ENCODE measurements at regions not wholly inside any gene's neighbourhood (a gene's known extent, or its start where the extent isn't known, plus 50 kb on each side); places are given as distances from the start of the nearest gene placed in this dataset.
"Not testable (repeated sequence)": the region's sequence is repeated elsewhere in the genome, so short reads cannot be mapped to it uniquely, and the experiment has no call there.

DNA sequence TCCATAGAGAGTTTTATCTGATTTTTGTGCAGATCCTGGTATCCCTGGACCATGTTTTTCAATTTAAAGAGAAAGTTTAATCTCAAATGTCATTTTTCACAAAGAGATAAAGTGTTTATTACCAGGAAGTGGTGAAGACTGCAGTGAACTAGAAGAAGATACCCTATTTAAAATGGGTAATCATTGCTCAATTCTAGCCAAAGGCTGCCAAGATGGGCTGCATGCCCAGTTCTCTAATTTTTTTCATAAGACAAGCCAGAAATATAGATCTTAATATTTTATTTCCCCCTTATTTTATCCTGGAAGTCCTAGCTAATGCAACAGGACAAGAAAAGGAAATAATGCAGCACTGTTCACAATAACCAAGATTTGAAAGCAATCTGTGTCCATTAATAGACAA lies 343.5 kb downstream of the PCNX1 start:
- ATAC-seq (ENCODE audit: insufficient read depth, low read depth) (no peak), DNase-seq (no peak)
- Histone ChIP-seq H3K79me2 (ENCODE audit: insufficient read depth, low read length) (no peaks in the 10 kb centered on the region), H2AFZ (ENCODE audit: low read depth, low read length) (no peak overlapping the region), H3K9me3 (ENCODE audit: insufficient read depth, low read length, severe bottlenecking) (peaks cover 11% of the 10 kb centered on the region), H3K4me3 (ENCODE audit: low read depth in 1 of 2, low read length in 2 of 2) (no peak overlapping the region), H3K27me3 (ENCODE audit: insufficient read depth, low read length, poor library complexity) (no peaks in the 10 kb centered on the region), H3K4me2 (ENCODE audit: insufficient read depth, low read length) (no peak overlapping the region), H4K20me1 (ENCODE audit: insufficient read depth, low read length) (no peaks in the 10 kb centered on the region), H3K4me1 (ENCODE audit: insufficient read depth, low read length) (peaks cover 16% of the 10 kb centered on the region), H3K27ac (ENCODE audit: low read length) (no peak overlapping the region), H3K36me3 (ENCODE audit: insufficient read depth, low read length) (no peaks in the 10 kb centered on the region), H3K9ac (ENCODE audit: low read depth, low read length) (no peak overlapping the region)
- TF ChIP-seq, protein P1, sequence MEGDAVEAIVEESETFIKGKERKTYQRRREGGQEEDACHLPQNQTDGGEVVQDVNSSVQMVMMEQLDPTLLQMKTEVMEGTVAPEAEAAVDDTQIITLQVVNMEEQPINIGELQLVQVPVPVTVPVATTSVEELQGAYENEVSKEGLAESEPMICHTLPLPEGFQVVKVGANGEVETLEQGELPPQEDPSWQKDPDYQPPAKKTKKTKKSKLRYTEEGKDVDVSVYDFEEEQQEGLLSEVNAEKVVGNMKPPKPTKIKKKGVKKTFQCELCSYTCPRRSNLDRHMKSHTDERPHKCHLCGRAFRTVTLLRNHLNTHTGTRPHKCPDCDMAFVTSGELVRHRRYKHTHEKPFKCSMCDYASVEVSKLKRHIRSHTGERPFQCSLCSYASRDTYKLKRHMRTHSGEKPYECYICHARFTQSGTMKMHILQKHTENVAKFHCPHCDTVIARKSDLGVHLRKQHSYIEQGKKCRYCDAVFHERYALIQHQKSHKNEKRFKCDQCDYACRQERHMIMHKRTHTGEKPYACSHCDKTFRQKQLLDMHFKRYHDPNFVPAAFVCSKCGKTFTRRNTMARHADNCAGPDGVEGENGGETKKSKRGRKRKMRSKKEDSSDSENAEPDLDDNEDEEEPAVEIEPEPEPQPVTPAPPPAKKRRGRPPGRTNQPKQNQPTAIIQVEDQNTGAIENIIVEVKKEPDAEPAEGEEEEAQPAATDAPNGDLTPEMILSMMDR (IDR thresholded peaks at IDR 0.05; ENCODE audit: borderline replicate concordance, extremely low read depth, low read length, poor library complexity, severe bottlenecking), result no peak
- no peak for TF ChIP-seq EZH2 (IDR thresholded peaks at IDR 0.05; ENCODE audit: borderline replicate concordance, low read depth, low read length, severe bottlenecking)

DNA sequence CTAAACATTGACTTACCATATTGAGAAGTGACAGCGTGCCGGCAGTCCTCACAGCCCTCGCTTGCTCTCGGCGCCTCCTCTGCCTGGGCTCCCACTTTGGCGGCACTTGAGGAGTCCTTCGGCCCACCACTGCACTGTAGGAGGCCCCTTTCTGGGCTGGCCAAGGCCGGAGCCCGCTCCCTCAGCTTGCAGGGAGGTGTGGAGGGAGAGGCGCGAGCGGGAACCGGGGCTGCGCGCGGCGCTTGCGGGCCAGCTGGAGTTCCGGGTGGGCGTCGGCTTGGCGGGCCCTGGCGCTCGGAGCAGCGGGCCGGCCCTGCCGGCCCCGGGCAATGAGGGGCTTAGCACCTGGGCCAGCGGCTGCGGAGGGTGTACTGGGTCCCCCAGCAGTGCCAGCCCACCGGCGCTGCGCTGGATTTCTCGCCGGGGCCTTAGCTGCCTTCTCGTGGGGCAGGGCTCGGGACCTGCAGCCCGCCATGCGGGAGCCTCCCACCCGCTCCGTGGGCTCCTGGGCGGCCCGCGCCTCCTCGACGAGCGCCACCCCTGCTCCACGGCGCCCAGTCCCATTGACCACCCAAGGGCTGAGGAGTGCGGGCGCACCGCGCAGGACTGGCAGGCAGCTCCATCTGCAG lies 346.9 kb downstream of the PCNX1 start:
- not testable (repeated sequence) for H3K27ac ChIP-seq (ENCODE audit: low read length); H3K4me3 ChIP-seq (ENCODE audit: low read depth in 1 of 2, low read length in 2 of 2); H3K9ac ChIP-seq (ENCODE audit: low read depth, low read length); H3K79me2 ChIP-seq (ENCODE audit: insufficient read depth, low read length); H4K20me1 ChIP-seq (ENCODE audit: insufficient read depth, low read length); DNase-seq; H3K27me3 ChIP-seq (ENCODE audit: insufficient read depth, low read length, poor library complexity); H3K4me1 ChIP-seq (ENCODE audit: insufficient read depth, low read length); H2AFZ ChIP-seq (ENCODE audit: low read depth, low read length); H3K36me3 ChIP-seq (ENCODE audit: insufficient read depth, low read length); ATAC-seq (ENCODE audit: insufficient read depth, low read depth); H3K4me2 ChIP-seq (ENCODE audit: insufficient read depth, low read length)
- H3K9me3 ChIP-seq (ENCODE audit: insufficient read depth, low read length, severe bottlenecking), result peaks cover 15% of the 10 kb centered on the region

DNA sequence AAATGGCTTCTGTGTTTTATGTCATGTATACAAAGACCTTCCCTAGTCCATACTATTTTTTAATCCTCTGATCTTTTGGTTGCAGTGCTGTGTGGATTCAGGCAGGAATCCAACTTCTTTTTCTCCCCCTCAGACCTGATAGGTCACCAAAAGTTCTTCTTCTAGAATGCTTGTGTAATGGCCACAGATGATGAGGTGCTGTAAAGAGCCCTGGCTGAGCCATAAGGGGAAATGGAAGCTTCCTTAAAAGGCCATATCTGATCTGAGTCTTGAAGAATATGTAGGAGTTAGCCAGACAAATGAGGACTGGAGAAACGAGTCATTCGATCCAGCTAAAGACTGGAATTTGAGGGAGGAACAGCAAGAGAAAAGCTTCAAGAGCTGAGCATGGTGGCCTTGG lies 353.9 kb downstream of the PCNX1 start:
- H4K20me1 ChIP-seq (ENCODE audit: insufficient read depth, low read length), result no peaks in the 10 kb centered on the region
- H3K4me1 ChIP-seq (ENCODE audit: insufficient read depth, low read length), result no peaks in the 10 kb centered on the region
- no peak overlapping the region for H3K9ac ChIP-seq (ENCODE audit: low read depth, low read length)
- peaks cover 27% of the 10 kb centered on the region for H3K9me3 ChIP-seq (ENCODE audit: insufficient read depth, low read length, severe bottlenecking)
- H3K4me3 ChIP-seq (ENCODE audit: low read depth in 1 of 2, low read length in 2 of 2), result no peak overlapping the region
- H3K79me2 ChIP-seq (ENCODE audit: insufficient read depth, low read length), result no peaks in the 10 kb centered on the region
- DNase-seq (no peak), ATAC-seq (ENCODE audit: insufficient read depth, low read depth) (no peak)
- H2AFZ ChIP-seq (ENCODE audit: low read depth, low read length), result no peak overlapping the region
- H3K27ac ChIP-seq (ENCODE audit: low read length), result no peak overlapping the region
- H3K27me3 ChIP-seq (ENCODE audit: insufficient read depth, low read length, poor library complexity), result no peaks in the 10 kb centered on the region
- no peak overlapping the region for H3K4me2 ChIP-seq (ENCODE audit: insufficient read depth, low read length)
- no peaks in the 10 kb centered on the region for H3K36me3 ChIP-seq (ENCODE audit: insufficient read depth, low read length)
- TF ChIP-seq, protein P1 (IDR thresholded peaks at IDR 0.05; ENCODE audit: borderline replicate concordance, extremely low read depth, low read length, poor library complexity, severe bottlenecking), result no peak

DNA sequence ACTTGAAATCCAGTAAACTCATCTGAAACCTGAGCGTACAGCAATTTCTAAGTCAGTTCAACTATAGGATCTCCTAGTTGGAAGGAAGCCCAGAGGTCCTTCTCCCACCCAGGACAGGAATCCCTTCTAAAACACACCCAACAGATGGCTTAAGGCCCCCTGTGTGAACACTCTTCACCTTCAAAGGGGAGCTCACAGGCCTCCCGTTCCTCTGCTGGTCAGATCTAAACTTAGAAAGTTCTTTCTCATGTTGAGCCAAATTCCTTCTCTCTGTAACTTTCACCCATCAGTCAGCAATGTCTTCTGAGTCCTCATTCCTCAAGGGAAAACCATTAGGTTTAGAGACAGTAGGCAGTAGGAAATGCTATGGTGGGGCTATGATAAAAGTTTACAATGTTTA lies 355.2 kb downstream of the PCNX1 start:
- TF ChIP-seq, protein P1 (IDR thresholded peaks at IDR 0.05; ENCODE audit: borderline replicate concordance, extremely low read depth, low read length, poor library complexity, severe bottlenecking), result no peak
- no peak for TF ChIP-seq EZH2 (IDR thresholded peaks at IDR 0.05; ENCODE audit: borderline replicate concordance, low read depth, low read length, severe bottlenecking)
- Histone ChIP-seq H3K4me1 (ENCODE audit: insufficient read depth, low read length) (peaks cover 1% of the 10 kb centered on the region; the same call in 1 of the 2 replicates), H2AFZ (ENCODE audit: low read depth, low read length) (0 out of 2 replicates have a peak overlapping the region, but pooled peaks have one; percentile 19), H3K9me3 (ENCODE audit: insufficient read depth, low read length, severe bottlenecking) (peaks cover 24% of the 10 kb centered on the region), H3K4me2 (ENCODE audit: insufficient read depth, low read length) (no peak overlapping the region), H3K36me3 (ENCODE audit: insufficient read depth, low read length) (no peaks in the 10 kb centered on the region), H3K79me2 (ENCODE audit: insufficient read depth, low read length) (no peaks in the 10 kb centered on the region), H3K9ac (ENCODE audit: low read depth, low read length) (no peak overlapping the region), H4K20me1 (ENCODE audit: insufficient read depth, low read length) (no peaks in the 10 kb centered on the region), H3K27me3 (ENCODE audit: insufficient read depth, low read length, poor library complexity) (no peaks in the 10 kb centered on the region), H3K27ac (ENCODE audit: low read length) (no peak overlapping the region), H3K4me3 (ENCODE audit: low read depth in 1 of 2, low read length in 2 of 2) (no peak overlapping the region)
- ATAC-seq (ENCODE audit: insufficient read depth, low read depth), result no peak
- DNase-seq, result no peak

All from DND-41 (cell line).